ENCODE measurements at regions not wholly inside any gene's neighbourhood (a gene's known extent, or its start where the extent isn't known, plus 50 kb on each side); places are given as distances from the start of the nearest gene placed in this dataset.
A peak's percentile ranks its signal among the peaks of the same experiment; 100 is the strongest.

DNA sequence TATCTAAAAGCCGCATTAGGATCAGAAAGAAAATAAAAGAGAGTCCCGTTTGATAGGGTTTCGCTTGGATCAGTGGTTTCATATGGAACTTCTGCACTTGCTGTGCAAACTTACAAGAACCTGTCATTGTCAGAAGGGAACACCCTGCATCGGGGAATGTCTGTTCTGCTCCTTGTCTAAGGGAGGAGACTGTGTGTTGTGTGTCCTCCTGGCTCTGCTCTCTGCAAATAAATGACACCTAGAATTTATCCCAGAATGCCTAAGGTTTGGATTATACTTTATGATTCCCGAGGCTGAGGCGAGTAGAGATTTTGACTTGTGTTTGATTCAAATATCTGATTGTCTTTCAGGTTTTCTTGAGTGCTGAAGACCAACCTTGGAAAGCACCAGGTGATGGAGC is 785.1 kb downstream of the GALR1 start:
- intact Hi-C loops (cut with DNase I), result no loop called here
- DNase-seq, result no peak

DNA sequence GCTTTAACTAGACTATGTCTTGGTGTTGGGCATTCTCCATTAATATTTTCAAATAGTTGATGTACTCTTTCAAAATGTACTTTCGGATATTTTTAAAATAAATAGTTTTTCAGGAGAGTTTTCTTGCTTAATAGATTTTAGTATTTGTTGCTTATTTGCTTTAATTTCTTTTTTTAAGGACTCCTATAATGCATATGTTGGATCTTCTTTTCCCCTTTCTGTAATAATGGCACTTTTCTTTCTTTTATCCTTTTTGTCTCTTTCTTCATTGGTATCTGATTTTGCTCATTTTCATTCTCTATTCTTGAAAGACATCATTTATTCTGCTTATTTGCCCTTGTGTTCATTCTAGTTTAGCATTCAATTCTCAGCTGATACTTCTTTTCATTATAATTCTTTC is 791.6 kb downstream of the GALR1 start:
- intact Hi-C loops (cut with DNase I), result no loop called here
- no peak for DNase-seq

DNA sequence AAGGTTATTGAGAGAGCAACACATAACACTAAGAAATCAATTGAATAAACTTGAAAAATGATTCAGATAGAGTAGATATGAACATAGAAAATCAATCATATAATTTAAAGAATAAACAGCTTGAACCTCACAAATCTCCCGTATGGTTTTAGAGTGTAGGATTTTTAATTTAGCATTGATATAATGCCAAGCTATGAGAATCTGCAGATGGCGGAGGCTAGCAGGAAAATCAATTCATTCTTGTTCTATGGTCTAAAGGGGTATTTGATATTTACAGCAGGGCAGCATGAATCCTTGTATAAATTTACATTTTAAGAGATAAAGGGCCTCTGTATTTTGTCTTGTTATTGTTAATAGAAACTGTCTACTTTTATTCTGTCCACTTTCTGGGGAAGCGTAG is 797.0 kb downstream of the GALR1 start:
- intact Hi-C loops (cut with DNase I), result no loop called here
- DNase-seq, result no peak

DNA sequence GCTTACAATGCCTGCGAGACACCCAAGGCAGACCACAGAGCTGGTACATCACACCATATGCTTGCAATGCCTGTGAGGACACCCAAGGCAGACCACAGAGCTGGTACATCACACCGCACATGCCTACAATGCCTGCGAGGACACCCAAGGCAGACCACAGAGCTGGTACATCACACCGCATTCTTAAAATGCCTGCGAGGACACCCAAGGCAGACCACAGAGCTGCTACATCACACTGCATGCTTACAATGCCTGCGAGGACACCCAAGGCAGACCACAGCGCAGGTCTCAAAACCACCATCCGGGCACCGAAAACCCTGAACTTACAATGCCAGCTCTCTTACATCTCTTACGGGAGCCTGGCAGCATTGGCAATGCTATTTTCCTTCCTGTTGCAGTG is 799.6 kb downstream of the GALR1 start:
- DNase-seq, result no peak
- intact Hi-C loops (cut with DNase I), result no loop called here

DNA sequence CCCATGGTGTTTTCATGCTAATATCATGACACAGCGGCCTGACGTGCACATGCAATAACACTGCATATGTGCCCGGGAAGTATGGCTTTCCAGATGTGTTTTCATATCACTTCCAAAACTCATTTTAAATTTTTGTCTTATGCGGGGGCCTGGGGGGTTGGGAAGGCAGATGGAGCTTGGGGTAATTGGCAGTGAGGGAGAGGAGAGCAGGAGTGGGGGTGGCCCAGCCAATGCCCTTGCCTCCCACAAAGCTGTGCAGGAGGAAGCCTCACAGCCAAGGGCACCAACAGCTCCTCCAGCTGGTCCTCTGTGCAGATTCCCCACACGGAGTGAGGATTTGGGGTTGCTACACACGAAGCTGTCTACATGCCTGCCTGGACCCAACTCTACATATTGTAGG is 805.2 kb downstream of the GALR1 start:
- no peak for DNase-seq
- intact Hi-C loops (cut with DNase I), result no loop called here

GRCh38 chr18:78056011-78056410 is 806.4 kb downstream of the GALR1 start:
- no peak for DNase-seq
- intact Hi-C loops (cut with DNase I), result no loop called here

DNA sequence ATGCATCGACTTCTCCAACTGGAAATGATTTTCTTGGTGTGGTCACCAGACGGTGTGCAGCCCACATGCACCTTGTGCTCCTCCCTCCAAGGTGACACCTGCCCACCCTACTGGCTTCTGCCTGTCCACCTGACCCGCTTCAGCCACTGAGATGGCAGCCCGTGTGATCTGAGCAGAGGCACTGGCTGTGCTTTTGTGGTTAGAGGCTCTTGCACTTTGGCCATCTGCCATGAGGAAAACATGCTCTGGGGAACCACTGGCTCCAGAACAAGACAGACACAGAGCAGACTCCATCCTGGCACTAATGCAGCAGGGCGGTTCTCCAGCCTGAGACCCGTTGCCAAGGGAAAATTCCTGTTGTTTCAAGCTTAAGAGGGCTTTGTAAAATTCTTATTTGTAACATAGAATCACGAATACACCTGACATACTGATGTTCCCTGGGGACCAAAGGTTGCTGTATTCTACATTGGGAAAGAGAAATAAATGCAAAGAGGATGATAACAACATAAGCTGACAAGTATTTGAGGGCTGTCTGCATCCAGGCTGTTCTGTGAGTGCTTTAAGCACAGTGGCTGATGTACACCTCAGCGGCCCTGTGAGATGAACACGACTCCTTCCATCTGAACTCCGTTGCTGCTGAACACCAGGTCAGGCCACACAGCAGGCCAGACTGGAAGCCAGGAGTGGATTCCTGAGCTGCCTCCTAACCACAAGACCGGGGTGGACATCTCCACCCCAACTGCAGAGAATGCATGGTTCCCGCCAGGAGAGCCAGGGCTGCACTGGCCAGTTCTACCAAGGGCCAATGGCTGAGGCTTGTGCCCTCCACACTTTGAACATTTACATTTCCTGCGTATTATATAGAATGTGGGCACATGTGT is 820.4 kb downstream of the GALR1 start:
- intact Hi-C loops (cut with DNase I), result no loop called here
- DNase-seq, result peak in 36 of 42 donors; percentile 18 to 74 (median 44)

DNA sequence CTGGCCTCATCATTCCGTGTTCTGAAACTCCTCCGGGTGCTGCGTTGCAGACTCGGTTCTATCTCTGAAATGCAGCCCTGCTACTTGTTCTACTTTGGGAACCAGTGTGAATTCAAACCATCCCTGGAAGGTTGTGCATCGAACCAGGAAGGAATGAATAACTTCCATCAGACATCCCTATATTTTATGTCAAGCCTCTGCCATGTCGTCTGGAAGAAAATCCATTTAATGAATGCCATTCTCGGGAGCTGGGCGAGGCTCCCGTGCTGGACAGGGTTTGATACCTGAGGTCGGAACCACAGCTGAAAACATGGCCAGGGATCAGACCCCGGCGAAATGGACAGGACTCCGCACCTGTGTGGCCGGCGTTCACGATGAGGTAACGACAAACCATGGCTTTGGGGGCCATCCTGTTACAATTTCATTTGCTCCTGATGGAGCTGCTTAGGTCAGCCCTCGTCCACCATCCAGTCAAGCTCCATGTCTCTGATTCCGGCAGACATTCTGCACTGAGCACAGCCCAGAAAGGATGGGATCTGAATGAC is 821.6 kb downstream of the GALR1 start:
- DNase-seq, result no peak
- intact Hi-C loops (cut with DNase I), result no loop called here

DNA sequence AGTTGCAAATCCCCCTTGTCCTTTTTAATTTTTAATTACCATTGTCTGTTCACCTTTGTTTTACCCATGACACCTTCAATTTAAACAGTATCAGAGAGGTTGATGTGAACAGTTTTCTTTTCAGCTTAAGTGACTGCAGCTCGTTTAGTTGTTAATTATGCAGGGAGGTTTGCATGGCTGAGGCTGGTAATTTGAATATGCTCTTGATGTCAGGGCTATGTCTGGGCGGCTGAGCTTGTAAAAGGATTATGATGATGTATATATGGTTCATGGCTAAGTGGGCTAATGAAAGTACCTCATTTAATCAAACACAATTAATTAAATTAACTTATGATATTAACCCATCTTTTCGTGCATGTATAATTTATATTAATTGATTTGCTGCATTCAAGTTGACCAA is 822.1 kb downstream of the GALR1 start:
- no peak for DNase-seq
- intact Hi-C loops (cut with DNase I), result no loop called here

GRCh38 chr18:78072375-78072774 is 822.7 kb downstream of the GALR1 start:
- no peak for DNase-seq
- intact Hi-C loops (cut with DNase I), result no loop called here

DNA sequence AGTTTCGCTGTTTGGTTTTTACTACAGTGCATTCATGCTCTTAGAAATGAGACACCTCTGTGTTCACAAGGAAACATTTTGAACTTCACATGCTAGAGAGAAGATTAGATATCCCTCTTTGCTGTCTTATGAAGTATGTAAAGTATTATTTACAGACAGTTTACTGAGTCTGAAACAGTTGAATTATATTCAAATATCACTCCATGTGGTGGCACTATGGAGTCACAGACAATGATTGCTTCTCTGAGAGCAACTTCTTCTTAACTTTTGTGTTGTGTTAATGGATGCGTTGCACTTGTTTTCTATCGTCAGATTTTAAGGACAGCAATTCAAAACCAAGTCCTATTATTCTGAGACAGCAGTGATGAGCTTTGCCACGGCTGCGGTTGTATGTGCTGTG is 823.6 kb downstream of the GALR1 start:
- DNase-seq, result peak in 8 of 42 donors; percentile 8 to 51 (median 24)

GRCh38 chr18:78074400-78075020 is 824.9 kb downstream of the GALR1 start:
- intact Hi-C loops (cut with DNase I), result no loop called here
- peak in 1 of 42 donors; percentile 6 for DNase-seq

More for the DNA sequence above, 823.6 kb downstream of the GALR1 start:
- intact Hi-C loops (cut with DNase I), result no loop called here

DNA sequence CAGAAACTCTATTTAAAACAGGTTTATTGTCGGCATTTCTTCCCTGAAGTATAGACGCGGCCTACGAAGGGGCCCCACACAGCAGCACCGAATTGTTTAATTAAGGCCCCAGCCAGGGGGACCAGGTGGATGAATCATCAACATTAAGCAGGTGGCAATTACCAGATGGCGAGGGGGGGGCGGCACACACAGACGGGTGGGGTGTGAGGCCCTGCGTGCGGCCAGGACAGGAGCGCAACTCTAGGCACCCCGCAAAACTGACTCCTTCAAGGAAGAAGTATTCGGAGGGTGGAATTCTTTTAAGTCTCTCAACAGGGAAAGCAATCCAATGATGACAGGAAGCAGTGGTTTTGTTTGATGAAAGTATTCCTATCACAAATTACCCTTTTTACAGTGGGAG is 830.4 kb downstream of the GALR1 start:
- intact Hi-C loops (cut with DNase I), result no loop called here
- no peak for DNase-seq

- no peak for DNase-seq
- intact Hi-C loops (cut with DNase I), result no loop called here
These were observed 831.1 kb downstream of the GALR1 start for GRCh38 chr18:78080761-78081160.

DNA sequence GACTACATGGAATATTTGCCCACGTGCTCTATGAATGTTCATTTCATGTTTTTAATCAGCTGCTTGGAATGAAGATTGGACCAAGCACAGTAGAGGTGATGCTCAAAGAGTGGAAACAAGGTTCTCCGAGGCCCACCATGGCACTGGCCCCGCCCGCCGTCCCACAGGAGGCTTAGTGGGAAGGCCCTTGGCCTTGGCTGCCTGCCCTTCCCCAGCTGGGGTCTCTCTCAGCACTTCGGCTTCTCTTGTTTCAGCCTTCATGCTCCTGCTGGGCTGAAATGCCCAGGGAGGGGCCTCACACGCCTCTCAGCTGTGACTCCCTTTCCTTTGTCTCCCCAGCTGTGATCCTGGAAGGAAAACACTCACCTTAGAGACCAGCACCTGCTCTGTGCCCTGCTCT is 833.2 kb downstream of the GALR1 start:
- intact Hi-C loops (cut with DNase I), result no loop called here
- no peak for DNase-seq

GRCh38 chr18:78085241-78086185 is 835.9 kb downstream of the GALR1 start:
- intact Hi-C loops (cut with DNase I), result no loop called here
- DNase-seq, result peak in 1 of 42 donors; percentile 38

- intact Hi-C loops (cut with DNase I), result no loop called here
- peak in 1 of 42 donors; percentile 32 for DNase-seq
These were observed 837.3 kb downstream of the GALR1 start for GRCh38 chr18:78086931-78087330.

- intact Hi-C loops (cut with DNase I), result no loop called here
- DNase-seq, result peak in 1 of 42 donors; percentile 35
These were observed 837.7 kb downstream of the GALR1 start for GRCh38 chr18:78087338-78087737.

GRCh38 chr18:78090584-78090983 is 840.9 kb downstream of the GALR1 start:
- peak in 2 of 42 donors; percentile 8 to 18 for DNase-seq
- intact Hi-C loops (cut with DNase I), result no loop called here

All from head of caudate nucleus (tissue), 42 donors.